Fibroblast of the aortic adventitia (primary cell): ENCODE measurements at regions not wholly inside any gene's neighbourhood (a gene's known extent, or its start where the extent isn't known, plus 50 kb on each side); places are given as distances from the start of the nearest gene placed in this dataset.
"Not testable (repeated sequence)": the region's sequence is repeated elsewhere in the genome, so short reads cannot be mapped to it uniquely, and the experiment has no call there.

Source experiments
- DNase-seq: peaks from one replicate; pipeline ENCODE4 v3.0.0-alpha.2; 2010; ENCODE audit warnings: low read depth
- H3K4me3 ChIP-seq: 2 replicates; pipeline ENCODE4 v1.5.1; 2011; ENCODE audit warnings: low read depth, mild to moderate bottlenecking, control low read depth, low read length, moderate library complexity
- TF ChIP-seq, protein P1 (sequence below): IDR thresholded peaks from 2 replicates; pipeline ENCODE4 v1.5.1; 2011; ENCODE audit warnings: mild to moderate bottlenecking, low read length, control low read depth, inconsistent platforms; ENCODE audit not compliant: insufficient read depth

DNA sequence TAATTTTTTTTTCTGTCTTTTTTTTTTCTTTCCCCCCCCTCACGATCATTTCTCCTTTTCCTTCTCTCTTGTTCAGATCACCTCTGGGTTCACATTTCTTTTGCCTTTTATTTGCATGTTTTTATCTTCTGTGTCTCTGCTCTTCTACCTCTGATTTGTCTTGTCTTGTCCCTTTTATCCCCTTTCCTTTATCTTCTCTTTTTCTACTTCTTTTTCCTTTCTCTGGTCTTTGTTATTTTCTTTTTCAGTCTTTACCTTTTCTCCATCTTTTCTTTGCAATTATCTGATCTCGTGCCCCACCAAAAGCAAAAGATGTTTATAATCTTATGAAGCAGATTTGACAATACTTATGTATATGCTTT, 77.8 kb upstream of the RAP1B start:
- TF ChIP-seq, protein P1, sequence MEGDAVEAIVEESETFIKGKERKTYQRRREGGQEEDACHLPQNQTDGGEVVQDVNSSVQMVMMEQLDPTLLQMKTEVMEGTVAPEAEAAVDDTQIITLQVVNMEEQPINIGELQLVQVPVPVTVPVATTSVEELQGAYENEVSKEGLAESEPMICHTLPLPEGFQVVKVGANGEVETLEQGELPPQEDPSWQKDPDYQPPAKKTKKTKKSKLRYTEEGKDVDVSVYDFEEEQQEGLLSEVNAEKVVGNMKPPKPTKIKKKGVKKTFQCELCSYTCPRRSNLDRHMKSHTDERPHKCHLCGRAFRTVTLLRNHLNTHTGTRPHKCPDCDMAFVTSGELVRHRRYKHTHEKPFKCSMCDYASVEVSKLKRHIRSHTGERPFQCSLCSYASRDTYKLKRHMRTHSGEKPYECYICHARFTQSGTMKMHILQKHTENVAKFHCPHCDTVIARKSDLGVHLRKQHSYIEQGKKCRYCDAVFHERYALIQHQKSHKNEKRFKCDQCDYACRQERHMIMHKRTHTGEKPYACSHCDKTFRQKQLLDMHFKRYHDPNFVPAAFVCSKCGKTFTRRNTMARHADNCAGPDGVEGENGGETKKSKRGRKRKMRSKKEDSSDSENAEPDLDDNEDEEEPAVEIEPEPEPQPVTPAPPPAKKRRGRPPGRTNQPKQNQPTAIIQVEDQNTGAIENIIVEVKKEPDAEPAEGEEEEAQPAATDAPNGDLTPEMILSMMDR, result no peak

DNA sequence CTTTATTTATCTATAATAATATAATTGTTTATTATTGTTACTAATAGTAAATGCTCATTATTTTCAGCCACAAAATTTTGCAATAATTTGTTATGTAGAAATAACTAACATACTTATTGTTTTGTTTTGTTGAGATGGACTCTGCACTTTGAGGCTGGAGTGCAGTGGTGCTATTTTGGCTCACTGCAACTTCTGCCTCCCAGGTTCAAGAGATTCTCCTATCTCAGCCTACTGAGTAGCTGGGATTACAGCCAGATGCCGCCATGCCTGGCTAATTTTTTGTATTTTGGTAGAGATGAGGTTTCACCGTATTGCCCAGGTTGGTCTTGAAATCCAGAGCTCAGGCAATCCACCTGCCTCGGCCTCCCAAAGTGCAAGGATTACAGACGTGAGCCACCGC, 76.6 kb upstream of the RAP1B start:
- H3K4me3 ChIP-seq, result no peak overlapping the region
- DNase-seq, result no peak
- TF ChIP-seq, protein P1, result no peak

More for the DNA sequence above, 77.8 kb upstream of the RAP1B start:
- DNase-seq, result no peak
- no peak overlapping the region for H3K4me3 ChIP-seq

DNA sequence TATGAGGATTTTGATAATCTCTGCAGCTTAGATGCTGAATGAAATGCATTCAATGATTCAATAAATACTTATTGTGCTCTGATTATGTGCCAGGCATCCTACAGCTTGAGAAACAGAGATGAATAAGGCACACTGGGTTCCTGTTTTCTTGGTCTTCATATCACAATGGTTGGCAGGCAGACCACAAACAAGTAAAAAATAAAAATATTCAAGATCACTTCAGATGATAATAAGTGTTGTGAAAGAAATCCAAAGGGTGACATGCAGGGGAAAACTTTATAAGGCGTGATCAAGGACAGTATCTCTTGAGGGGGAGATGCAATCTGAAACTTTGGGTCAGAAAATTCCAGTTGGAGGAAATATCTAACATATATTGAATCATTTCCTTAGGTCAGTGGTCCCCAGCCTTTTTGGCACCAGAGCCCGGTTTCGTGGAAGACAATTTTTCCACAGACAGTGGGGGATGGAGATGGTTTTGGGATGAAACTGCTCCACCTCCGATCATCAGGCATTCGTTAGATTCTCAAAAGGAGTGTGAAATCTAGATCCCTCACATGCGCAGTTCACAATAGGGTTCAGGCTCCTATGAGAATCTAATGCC, 73.7 kb upstream of the RAP1B start:
- no peak for DNase-seq
- no peak overlapping the region for H3K4me3 ChIP-seq
- TF ChIP-seq, protein P1, result no peak

DNA sequence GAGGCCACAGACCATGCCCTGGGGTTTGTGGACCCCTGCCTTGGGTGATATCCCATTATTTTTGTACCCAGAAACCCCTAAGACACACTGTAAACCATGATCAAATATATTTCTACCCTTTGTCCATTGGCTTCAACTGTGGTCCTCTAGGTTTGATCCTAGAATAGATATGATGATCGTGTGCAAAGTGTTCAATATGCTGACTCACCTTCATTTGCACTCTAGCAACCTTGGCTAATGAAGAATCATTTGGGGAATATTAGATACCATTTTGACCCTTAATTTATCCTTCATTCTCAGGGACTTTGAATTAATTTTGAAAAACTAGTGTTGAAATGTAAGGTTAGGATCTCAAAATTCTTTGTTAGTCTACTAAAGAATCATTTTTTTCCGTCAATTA, 73.1 kb upstream of the RAP1B start:
- no peak overlapping the region for H3K4me3 ChIP-seq
- DNase-seq, result no peak

DNA sequence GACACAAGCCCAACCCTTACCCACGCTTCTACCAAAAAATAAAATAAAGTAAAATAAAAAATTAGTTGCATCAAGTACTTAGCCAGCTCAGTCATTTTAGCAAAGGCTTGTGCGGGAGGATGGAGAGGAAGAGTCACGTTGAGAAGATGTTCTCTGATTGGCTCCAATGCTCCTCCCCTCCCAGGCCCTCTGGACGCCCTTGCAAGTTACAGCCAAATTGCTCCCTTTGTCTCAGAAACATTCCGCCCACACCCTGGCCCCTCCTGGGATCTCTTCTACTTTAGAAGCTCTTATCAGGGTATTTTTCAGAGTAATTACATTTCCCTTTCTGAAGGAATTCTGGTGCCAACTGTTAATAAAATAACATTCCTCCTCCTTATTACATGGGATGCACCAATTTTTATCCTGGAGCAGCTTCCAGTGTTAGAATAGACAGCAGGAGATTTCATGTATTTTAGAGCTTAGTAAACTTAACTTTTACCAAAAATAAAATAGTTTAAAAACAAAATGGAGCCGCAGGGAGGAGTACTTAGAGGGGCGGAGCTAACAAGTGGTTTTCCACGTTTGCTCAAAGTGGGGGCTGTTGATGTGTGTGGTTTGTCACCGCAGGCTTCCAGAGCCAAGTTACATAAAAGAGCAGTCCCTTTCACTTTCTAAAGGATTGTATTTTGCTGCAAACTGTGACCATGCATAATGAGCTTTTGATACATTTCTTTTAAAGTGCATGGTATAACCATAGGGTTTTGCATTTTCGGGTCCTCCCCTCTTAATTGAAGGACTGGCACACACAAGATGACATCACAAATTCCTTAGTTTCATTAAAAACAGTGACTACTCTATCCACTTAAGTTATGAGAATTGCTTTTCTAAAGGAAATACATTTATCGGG, 71.7 kb upstream of the RAP1B start:
- TF ChIP-seq, protein P1, result no peak
- DNase-seq, result peak; percentile 90
- H3K4me3 ChIP-seq, result peak overlapping the region; percentile 39

More for the DNA sequence above, 73.1 kb upstream of the RAP1B start:
- TF ChIP-seq, protein P1, result no peak

DNA sequence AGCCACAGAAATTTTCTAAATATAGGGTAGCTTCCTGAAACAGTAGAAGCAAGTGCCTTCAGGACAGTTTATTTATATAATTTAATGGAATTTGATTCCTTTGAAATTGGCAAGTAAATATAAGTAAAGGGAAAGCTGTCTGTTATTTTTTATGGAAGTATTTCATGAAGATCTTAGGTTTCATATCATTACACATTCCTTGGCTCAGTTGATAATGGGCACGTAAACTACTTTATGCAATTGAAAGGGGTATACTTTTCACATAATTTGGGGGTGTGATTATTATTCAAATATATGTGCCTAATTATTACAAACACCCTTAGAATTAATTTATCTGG, 71.1 kb upstream of the RAP1B start:
- DNase-seq, result no peak
- no peak overlapping the region for H3K4me3 ChIP-seq
- TF ChIP-seq, protein P1, result no peak

DNA sequence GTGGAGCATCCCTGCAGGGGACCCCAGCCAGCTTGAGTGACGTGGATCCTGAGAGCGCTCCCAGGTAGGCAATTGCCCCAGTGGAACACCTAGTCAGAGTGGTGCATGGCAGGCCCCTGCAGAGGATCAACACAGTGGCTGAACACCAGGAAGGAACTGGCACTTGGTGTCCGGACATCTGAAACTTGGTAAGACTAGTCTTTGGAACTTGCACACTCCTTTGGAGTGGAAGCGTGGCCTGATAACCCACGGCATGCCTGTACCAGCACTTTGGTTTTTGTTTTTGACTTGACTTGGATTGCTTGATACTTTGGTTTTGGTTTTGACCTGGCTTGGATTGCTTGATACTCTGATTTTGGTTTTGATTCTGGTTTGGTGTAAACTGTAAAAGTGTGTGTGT, 69.9 kb upstream of the RAP1B start:
- not testable (repeated sequence) for H3K4me3 ChIP-seq, DNase-seq

DNA sequence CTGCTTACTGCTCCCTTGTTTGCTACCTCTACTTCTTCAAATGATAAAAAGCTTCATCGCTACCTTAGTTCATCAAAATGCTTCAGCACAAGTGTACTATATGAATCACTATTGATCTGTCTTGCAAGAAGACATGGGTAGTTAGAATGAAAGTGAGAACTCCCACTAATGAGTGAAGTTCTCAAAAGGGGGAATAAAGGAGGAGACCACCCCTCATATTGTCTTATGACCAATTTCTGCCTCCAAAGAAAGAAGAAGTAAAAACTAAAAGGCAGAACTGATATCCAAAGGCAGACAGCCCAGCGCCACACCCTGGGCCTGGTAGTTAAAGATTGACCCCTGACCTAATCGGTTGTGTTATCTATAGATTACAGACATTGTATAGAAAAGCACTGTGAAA, 63.4 kb upstream of the RAP1B start:
- H3K4me3 ChIP-seq, DNase-seq: not testable (repeated sequence)

DNA sequence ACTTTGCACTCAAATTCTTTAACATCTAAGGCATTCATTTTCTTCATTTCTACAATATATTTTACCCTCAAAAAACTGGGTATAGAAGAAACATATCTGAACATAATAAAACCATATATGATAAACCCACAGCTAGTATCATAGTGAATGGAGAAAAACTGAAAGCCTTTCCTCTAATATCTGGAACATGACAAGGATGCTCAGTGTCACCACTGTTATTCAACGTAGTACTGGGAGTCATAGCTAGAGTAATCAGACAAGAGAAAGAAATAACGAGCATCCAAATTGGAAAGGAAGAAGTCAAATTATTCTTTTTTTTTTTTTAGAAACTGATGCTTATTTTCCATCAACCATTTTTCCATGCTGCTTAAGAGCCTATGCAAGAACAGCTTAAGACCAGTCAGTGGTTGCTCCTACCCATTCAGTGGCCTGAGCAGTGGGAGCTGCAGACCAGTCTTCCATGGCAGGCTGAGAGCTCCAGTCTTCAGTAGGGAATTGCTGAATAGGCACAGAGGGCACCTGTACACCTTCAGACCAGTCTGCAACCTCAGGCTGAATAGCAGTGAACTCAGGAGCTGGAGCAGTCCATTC, 58.0 kb upstream of the RAP1B start:
- not testable (repeated sequence) for H3K4me3 ChIP-seq, DNase-seq
